ENCODE measurements at regions not wholly inside any gene's neighbourhood (a gene's known extent, or its start where the extent isn't known, plus 50 kb on each side); places are given as distances from the start of the nearest gene placed in this dataset.
"Not testable (repeated sequence)": the region's sequence is repeated elsewhere in the genome, so short reads cannot be mapped to it uniquely, and the experiment has no call there.

DNA sequence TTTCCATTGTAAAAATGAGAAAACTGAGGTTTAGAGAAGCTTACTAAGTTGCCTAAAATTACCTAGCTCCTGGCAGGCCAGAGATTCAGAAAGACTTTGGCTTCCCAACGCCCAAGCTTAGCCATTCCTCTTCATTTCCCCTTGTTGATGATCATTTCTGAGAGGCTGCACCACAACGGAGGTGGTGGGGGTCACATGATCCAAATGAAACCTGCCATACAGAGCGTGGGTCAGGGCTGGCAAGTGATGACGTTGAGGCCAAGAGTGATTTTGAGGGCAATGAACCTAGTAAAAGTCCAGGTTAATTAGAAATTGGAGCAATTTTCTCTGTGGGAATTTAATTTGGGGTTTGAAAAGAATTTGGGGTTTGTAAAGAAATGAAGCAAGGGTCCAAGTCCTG lies 109.9 kb downstream of the TMEM182 start:
- no peaks in the 10 kb centered on the region for H3K9me2 ChIP-seq (replicated peaks; ENCODE audit: control insufficient read depth, low read length)
- H3K9me3 ChIP-seq (ENCODE audit: control insufficient read depth, insufficient read depth, low read length): no peaks in the 10 kb centered on the region
- no peak overlapping the region for H3K4me3 ChIP-seq (ENCODE audit: low read length)
- H3K4me1 ChIP-seq (ENCODE audit: control insufficient read depth, low read length): no peaks in the 10 kb centered on the region
- no peak overlapping the region for H3K27ac ChIP-seq (ENCODE audit: low read depth, low read length)
- no peaks in the 10 kb centered on the region for H3K79me2 ChIP-seq (ENCODE audit: control insufficient read depth, low read length)
- TF ChIP-seq CTCF (IDR thresholded peaks at IDR 0.05; ENCODE audit: low read depth, low read length, poor library complexity, severe bottlenecking) (no peak), EZH2phosphoT487 (IDR thresholded peaks at IDR 0.05; ENCODE audit: borderline replicate concordance, low read length) (no peak)
- H3K4me2 ChIP-seq (ENCODE audit: low read length): no peak overlapping the region
- H3F3A ChIP-seq (ENCODE audit: control insufficient read depth, insufficient read depth): no peaks in the 10 kb centered on the region
- no peaks in the 10 kb centered on the region for H3K36me3 ChIP-seq (ENCODE audit: control insufficient read depth, low read length)
- no peaks in the 10 kb centered on the region for H3K27me3 ChIP-seq (ENCODE audit: control insufficient read depth, low read length)
- no peaks in the 10 kb centered on the region for H4K20me1 ChIP-seq (ENCODE audit: control insufficient read depth, insufficient read depth, low read depth, low read length)

DNA sequence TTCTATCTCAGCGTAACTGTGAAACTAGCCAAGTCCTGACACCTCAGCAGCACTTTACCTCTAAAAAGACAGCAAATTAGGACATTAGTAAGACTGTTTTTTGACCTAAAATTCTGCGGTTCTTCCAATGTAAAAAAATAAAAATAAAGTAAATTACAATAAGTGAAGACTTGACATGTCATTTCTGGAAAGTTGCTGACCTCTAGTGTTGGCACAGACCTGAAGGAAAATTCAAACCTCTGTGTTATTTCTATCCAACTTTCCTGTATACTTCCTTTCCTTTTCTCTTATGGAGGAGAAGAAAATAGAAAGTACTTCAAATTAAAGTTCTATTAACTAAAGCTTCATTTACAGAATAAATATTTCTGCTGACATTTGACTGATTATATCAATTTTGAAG lies 110.6 kb downstream of the TMEM182 start:
- Histone ChIP-seq H3K36me3 (ENCODE audit: control insufficient read depth, low read length) (no peaks in the 10 kb centered on the region), H3K4me2 (ENCODE audit: low read length) (no peak overlapping the region)

DNA sequence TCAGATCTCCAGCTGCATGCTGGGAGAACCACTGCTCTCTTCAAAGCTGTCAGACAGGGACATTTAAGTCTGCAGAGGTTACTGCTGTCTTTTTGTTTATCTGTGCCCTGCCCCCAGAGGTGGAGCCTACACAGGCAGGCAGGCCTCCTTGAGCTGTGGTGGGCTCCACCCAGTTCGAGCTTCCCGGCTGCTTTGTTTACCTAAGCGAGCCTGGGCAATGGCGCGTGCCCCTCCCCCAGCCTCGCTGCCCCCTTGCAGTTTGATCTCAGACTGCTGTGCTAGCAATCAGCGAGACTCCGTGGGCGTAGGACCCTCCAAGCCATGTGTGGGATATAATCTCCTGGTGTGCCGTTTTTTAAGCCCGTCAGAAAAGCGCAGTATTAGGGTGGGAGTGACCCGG lies 117.7 kb downstream of the TMEM182 start:
- not testable (repeated sequence) for H3K27ac ChIP-seq (ENCODE audit: low read depth, low read length); H3K9me3 ChIP-seq (ENCODE audit: control insufficient read depth, insufficient read depth, low read length); H3K4me2 ChIP-seq (ENCODE audit: low read length); H3F3A ChIP-seq (ENCODE audit: control insufficient read depth, insufficient read depth); H3K9me2 ChIP-seq (replicated peaks; ENCODE audit: control insufficient read depth, low read length); H3K79me2 ChIP-seq (ENCODE audit: control insufficient read depth, low read length); H3K4me3 ChIP-seq (ENCODE audit: low read length); H4K20me1 ChIP-seq (ENCODE audit: control insufficient read depth, insufficient read depth, low read depth, low read length); H3K36me3 ChIP-seq (ENCODE audit: control insufficient read depth, low read length); H3K4me1 ChIP-seq (ENCODE audit: control insufficient read depth, low read length); H3K27me3 ChIP-seq (ENCODE audit: control insufficient read depth, low read length)

More for the DNA sequence above, 110.6 kb downstream of the TMEM182 start:
- no peaks in the 10 kb centered on the region for H3K9me3 ChIP-seq (ENCODE audit: control insufficient read depth, insufficient read depth, low read length)
- no peak overlapping the region for H3K27ac ChIP-seq (ENCODE audit: low read depth, low read length)
- no peaks in the 10 kb centered on the region for H3K9me2 ChIP-seq (replicated peaks; ENCODE audit: control insufficient read depth, low read length)
- no peak overlapping the region for H3K4me3 ChIP-seq (ENCODE audit: low read length)
- H3K79me2 ChIP-seq (ENCODE audit: control insufficient read depth, low read length): no peaks in the 10 kb centered on the region
- H4K20me1 ChIP-seq (ENCODE audit: control insufficient read depth, insufficient read depth, low read depth, low read length): no peaks in the 10 kb centered on the region
- TF ChIP-seq CTCF (IDR thresholded peaks at IDR 0.05; ENCODE audit: low read depth, low read length, poor library complexity, severe bottlenecking) (no peak), EZH2phosphoT487 (IDR thresholded peaks at IDR 0.05; ENCODE audit: borderline replicate concordance, low read length) (no peak)
- H3F3A ChIP-seq (ENCODE audit: control insufficient read depth, insufficient read depth): no peaks in the 10 kb centered on the region
- H3K4me1 ChIP-seq (ENCODE audit: control insufficient read depth, low read length): no peaks in the 10 kb centered on the region
- H3K27me3 ChIP-seq (ENCODE audit: control insufficient read depth, low read length): no peaks in the 10 kb centered on the region

DNA sequence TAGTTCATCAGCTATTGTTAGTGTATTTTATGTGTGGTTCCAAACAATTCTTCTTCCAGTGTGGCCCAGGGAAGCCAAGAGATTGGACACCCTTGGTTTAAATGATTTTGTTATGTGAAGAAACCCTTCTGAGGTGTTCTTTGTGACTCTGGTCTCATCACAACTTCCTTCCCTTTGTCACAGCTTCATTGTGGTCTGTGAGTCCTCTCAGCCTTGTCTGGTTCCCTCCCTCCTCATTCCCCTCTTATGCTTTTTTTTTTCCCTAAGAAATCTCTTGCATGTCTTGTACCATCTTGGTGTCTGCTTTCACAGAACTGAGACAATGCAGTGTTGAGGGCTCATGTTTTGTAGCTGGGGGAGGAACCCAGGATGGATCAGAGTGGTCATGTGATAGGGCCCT lies 118.9 kb downstream of the TMEM182 start:
- TF ChIP-seq EZH2phosphoT487 (IDR thresholded peaks at IDR 0.05; ENCODE audit: borderline replicate concordance, low read length) (no peak), CTCF (IDR thresholded peaks at IDR 0.05; ENCODE audit: low read depth, low read length, poor library complexity, severe bottlenecking) (no peak)
- Histone ChIP-seq H3K4me2 (ENCODE audit: low read length) (no peak overlapping the region), H3K4me1 (ENCODE audit: control insufficient read depth, low read length) (no peaks in the 10 kb centered on the region)

More for the DNA sequence above, 118.9 kb downstream of the TMEM182 start:
- Histone ChIP-seq H3F3A (ENCODE audit: control insufficient read depth, insufficient read depth) (no peaks in the 10 kb centered on the region), H4K20me1 (ENCODE audit: control insufficient read depth, insufficient read depth, low read depth, low read length) (no peaks in the 10 kb centered on the region), H3K27me3 (ENCODE audit: control insufficient read depth, low read length) (no peaks in the 10 kb centered on the region), H3K4me3 (ENCODE audit: low read length) (no peak overlapping the region), H3K27ac (ENCODE audit: low read depth, low read length) (no peak overlapping the region), H3K9me2 (replicated peaks; ENCODE audit: control insufficient read depth, low read length) (no peaks in the 10 kb centered on the region), H3K36me3 (ENCODE audit: control insufficient read depth, low read length) (no peaks in the 10 kb centered on the region), H3K79me2 (ENCODE audit: control insufficient read depth, low read length) (no peaks in the 10 kb centered on the region), H3K9me3 (ENCODE audit: control insufficient read depth, insufficient read depth, low read length) (no peaks in the 10 kb centered on the region)

All from DOHH2 (cell line).